Fibroblast of lung (primary cell): ENCODE measurements at regions not wholly inside any gene's neighbourhood (a gene's known extent, or its start where the extent isn't known, plus 50 kb on each side); places are given as distances from the start of the nearest gene placed in this dataset.
A peak's percentile ranks its signal among the peaks of the same experiment; 100 is the strongest.

Experiments used
- DNase-seq, 2 donors: peaks; one replicate each; pipeline versions ENCODE4 v3.0.0 to v3.0.0-alpha.2; 2010; ENCODE audit warnings: low read depth in 2 of 2
- H2AFZ ChIP-seq: 2 replicates; pipeline ENCODE4 v1.5.1; 2012; ENCODE audit warnings: low read length, control low read depth, inconsistent platforms
- H3K27ac ChIP-seq: 2 replicates; pipeline ENCODE4 v1.5.1; 2011; ENCODE audit warnings: low read length, control low read depth; ENCODE audit not compliant: insufficient read depth
- H3K27me3 ChIP-seq: 2 replicates; pipeline ENCODE4 v1.5.1; 2011; ENCODE audit warnings: mild to moderate bottlenecking, low read length; ENCODE audit not compliant: control insufficient read depth, insufficient read depth
- H3K36me3 ChIP-seq: 2 replicates; pipeline ENCODE4 v1.5.1; 2011; ENCODE audit warnings: low read length; ENCODE audit not compliant: control insufficient read depth, insufficient read depth
- H3K4me1 ChIP-seq: 2 replicates; pipeline ENCODE4 v1.5.1; 2011; ENCODE audit warnings: low read length; ENCODE audit not compliant: control insufficient read depth, insufficient read depth; ENCODE audit errors: extremely low read depth
- H3K4me2 ChIP-seq: 2 replicates; pipeline ENCODE4 v1.5.1; 2011; ENCODE audit warnings: low read length, control low read depth; ENCODE audit not compliant: insufficient read depth; ENCODE audit errors: extremely low read depth
- H3K4me3 ChIP-seq, 4 experiments: fragments of 200-600 bp in 1 of 4; sonication (generic) in 1 of 4; replicated peaks in 1 of 4; 2 replicates each; pipeline ENCODE4 v1.5.1; 2011 to 2016; ENCODE audit warnings: low read length in 4 of 4, low read depth in 3 of 4, mild to moderate bottlenecking in 3 of 4, control low read depth in 2 of 4, inconsistent platforms in 1 of 4, mixed read lengths in 1 of 4; ENCODE audit not compliant: insufficient read depth in 1 of 4; ENCODE audit errors: control extremely low read depth in 1 of 4
- H3K79me2 ChIP-seq: 2 replicates; pipeline ENCODE4 v1.5.1; 2012; ENCODE audit warnings: mild to moderate bottlenecking, low read length, inconsistent platforms; ENCODE audit not compliant: control insufficient read depth, insufficient read depth
- H3K9ac ChIP-seq: 2 replicates; pipeline ENCODE4 v1.5.1; 2011; ENCODE audit warnings: mild to moderate bottlenecking, low read length, control low read depth; ENCODE audit not compliant: insufficient read depth
- H3K9me3 ChIP-seq: 2 replicates; pipeline ENCODE4 v1.5.1; 2012; ENCODE audit warnings: low read depth, low read length; ENCODE audit not compliant: control insufficient read depth, insufficient read depth
- H4K20me1 ChIP-seq: 2 replicates; pipeline ENCODE4 v1.5.1; 2011; ENCODE audit warnings: low read length; ENCODE audit not compliant: control insufficient read depth, insufficient read depth; ENCODE audit errors: extremely low read depth
- EZH2 ChIP-seq: IDR thresholded peaks from 2 replicates; pipeline ENCODE4 v1.5.1; 2012; ENCODE audit warnings: low read length, control low read depth, mild to moderate bottlenecking; ENCODE audit errors: missing control alignments
- TF ChIP-seq, protein P1 (sequence below), 2 donors: IDR thresholded peaks in 1 of 2; conservative IDR thresholded peaks in 1 of 2; 1 replicate in 1 of 2; 2 replicates in 1 of 2; pipeline ENCODE4 v1.5.1; 2011 to 2012; ENCODE audit warnings: low read length in 2 of 2, control low read depth in 1 of 2, inconsistent platforms in 1 of 2, low read depth in 1 of 2, mild to moderate bottlenecking in 1 of 2

DNA sequence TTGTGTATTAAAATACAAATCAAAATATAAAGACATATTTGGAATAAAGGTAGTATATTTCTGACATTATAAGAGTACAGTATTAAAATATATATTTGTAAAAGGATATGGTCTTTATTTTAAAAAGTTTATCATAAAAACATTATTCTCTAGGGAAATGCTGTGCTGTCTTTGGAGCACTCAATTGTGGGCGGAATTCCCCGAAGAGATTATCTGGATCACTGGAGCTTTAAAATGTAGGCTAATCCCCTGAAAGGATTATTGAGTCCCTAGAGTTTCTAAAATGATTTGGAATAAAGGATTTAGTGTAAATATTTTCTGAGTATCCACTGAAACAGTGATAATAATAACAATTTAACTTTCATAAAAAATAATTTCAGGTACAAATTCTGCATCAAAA, 1239.4 kb downstream of the TECRL start:
- no peak for TF ChIP-seq EZH2
- TF ChIP-seq, protein P1, sequence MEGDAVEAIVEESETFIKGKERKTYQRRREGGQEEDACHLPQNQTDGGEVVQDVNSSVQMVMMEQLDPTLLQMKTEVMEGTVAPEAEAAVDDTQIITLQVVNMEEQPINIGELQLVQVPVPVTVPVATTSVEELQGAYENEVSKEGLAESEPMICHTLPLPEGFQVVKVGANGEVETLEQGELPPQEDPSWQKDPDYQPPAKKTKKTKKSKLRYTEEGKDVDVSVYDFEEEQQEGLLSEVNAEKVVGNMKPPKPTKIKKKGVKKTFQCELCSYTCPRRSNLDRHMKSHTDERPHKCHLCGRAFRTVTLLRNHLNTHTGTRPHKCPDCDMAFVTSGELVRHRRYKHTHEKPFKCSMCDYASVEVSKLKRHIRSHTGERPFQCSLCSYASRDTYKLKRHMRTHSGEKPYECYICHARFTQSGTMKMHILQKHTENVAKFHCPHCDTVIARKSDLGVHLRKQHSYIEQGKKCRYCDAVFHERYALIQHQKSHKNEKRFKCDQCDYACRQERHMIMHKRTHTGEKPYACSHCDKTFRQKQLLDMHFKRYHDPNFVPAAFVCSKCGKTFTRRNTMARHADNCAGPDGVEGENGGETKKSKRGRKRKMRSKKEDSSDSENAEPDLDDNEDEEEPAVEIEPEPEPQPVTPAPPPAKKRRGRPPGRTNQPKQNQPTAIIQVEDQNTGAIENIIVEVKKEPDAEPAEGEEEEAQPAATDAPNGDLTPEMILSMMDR (conservative IDR thresholded peaks at IDR 0.05 in 1 of 2, IDR thresholded peaks at IDR 0.05 in 1 of 2; ENCODE audit: low read depth in 1 of 2, low read length in 2 of 2): no peak
- Histone ChIP-seq H3K9me3 (no peaks in the 10 kb centered on the region), H3K79me2 (no peaks in the 10 kb centered on the region), H2AFZ (no peak overlapping the region), H4K20me1 (no peaks in the 10 kb centered on the region), H3K27me3 (no peaks in the 10 kb centered on the region), H3K4me3 (no peak overlapping the region), H3K4me2 (no peak overlapping the region), H3K36me3 (no peaks in the 10 kb centered on the region), H3K4me1 (no peaks in the 10 kb centered on the region), H3K27ac (no peak overlapping the region), H3K9ac (no peak overlapping the region)
- no peak for DNase-seq

DNA sequence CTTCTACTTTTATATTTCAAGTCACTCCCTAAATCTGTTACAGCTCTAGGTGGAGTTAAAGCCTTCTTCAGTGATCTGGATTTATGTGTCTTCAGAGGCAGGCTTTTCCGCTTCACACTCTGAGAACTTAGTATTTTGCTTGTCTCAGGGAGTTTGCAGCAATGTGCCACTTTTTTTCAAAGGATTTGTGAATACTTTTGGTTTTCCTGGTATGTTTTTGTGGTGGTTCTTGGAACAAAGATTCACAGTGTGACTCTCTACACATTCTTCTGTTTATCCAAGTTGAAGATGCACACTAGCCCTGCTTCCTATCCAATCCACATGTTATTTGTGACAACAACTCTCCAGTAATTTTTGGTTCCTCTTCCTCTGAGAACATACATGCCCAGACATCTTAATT, 1253.7 kb downstream of the TECRL start:
- TF ChIP-seq, protein P1 (conservative IDR thresholded peaks at IDR 0.05 in 1 of 2, IDR thresholded peaks at IDR 0.05 in 1 of 2; ENCODE audit: low read depth in 1 of 2, low read length in 2 of 2): no peak
- TF ChIP-seq EZH2: no peak
- DNase-seq: peak in 1 of 2 donors; percentile 2
- H3K27ac ChIP-seq: no peak overlapping the region

DNA sequence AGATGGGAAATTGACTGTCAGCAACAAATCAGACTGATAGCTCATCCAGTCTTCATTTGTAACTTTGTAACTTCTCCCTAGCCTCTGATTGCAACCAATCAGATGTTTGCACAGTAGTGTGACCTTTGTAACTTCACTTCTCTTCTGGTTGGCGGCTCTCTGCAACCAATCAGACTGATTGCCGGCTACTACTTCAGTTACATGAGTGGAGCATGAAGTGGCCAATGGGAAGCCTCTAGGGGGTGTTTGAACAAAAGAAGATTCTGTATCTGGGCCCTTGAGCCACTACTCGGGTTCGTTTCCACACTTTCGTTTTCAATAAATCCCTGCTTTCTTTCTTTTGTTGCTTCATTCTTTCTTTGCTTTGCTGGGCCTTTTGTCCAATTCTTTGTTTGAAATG, 1285.8 kb downstream of the TECRL start:
- no peak overlapping the region for H2AFZ ChIP-seq
- TF ChIP-seq EZH2: no peak
- TF ChIP-seq, protein P1 (conservative IDR thresholded peaks at IDR 0.05 in 1 of 2, IDR thresholded peaks at IDR 0.05 in 1 of 2; ENCODE audit: low read depth in 1 of 2, low read length in 2 of 2): no peak

More for the DNA sequence above, 1253.7 kb downstream of the TECRL start:
- no peaks in the 10 kb centered on the region for H3K27me3 ChIP-seq
- H3K36me3 ChIP-seq: no peaks in the 10 kb centered on the region
- H3K4me3 ChIP-seq: no peak overlapping the region
- H3K79me2 ChIP-seq: no peaks in the 10 kb centered on the region
- H3K9ac ChIP-seq: no peak overlapping the region
- no peaks in the 10 kb centered on the region for H4K20me1 ChIP-seq
- no peaks in the 10 kb centered on the region for H3K9me3 ChIP-seq
- H2AFZ ChIP-seq: no peak overlapping the region
- H3K4me2 ChIP-seq: no peak overlapping the region
- H3K4me1 ChIP-seq: no peaks in the 10 kb centered on the region

More for the DNA sequence above, 1285.8 kb downstream of the TECRL start:
- H3K79me2 ChIP-seq: no peaks in the 10 kb centered on the region
- no peak overlapping the region for H3K4me3 ChIP-seq
- H3K27ac ChIP-seq: no peak overlapping the region
- H3K9me3 ChIP-seq: no peaks in the 10 kb centered on the region
- H3K4me1 ChIP-seq: no peaks in the 10 kb centered on the region
- DNase-seq: no peak
- H4K20me1 ChIP-seq: no peaks in the 10 kb centered on the region
- H3K4me2 ChIP-seq: no peak overlapping the region
- H3K36me3 ChIP-seq: no peaks in the 10 kb centered on the region
- H3K9ac ChIP-seq: no peak overlapping the region
- H3K27me3 ChIP-seq: no peaks in the 10 kb centered on the region
